ENCODE measurements at regions not wholly inside any gene's neighbourhood (a gene's known extent, or its start where the extent isn't known, plus 50 kb on each side); places are given as distances from the start of the nearest gene placed in this dataset.
"Not testable (repeated sequence)": the region's sequence is repeated elsewhere in the genome, so short reads cannot be mapped to it uniquely, and the experiment has no call there.

GRCh38 chr3:59392116-59392515 lies 342.3 kb upstream of the CFAP20DC start:
- DNase-seq: no peak

- DNase-seq: no peak
Observed at GRCh38 chr3:59391131-59391530, 341.3 kb upstream of the CFAP20DC start.

GRCh38 chr3:59388555-59389270 lies 338.9 kb upstream of the CFAP20DC start:
- no peak for DNase-seq

- DNase-seq: no peak
Observed at GRCh38 chr3:59386165-59386564, 336.3 kb upstream of the CFAP20DC start.

- no peak for DNase-seq
Observed at GRCh38 chr3:59385547-59385946, 335.7 kb upstream of the CFAP20DC start.

GRCh38 chr3:59381282-59381681 lies 331.5 kb upstream of the CFAP20DC start:
- DNase-seq: no peak

GRCh38 chr3:59380146-59380545 lies 330.3 kb upstream of the CFAP20DC start:
- no peak for DNase-seq

GRCh38 chr3:59374818-59375211 lies 325.0 kb upstream of the CFAP20DC start:
- DNase-seq: no peak

- DNase-seq: no peak
Observed at GRCh38 chr3:59374091-59374817, 324.4 kb upstream of the CFAP20DC start.

GRCh38 chr3:59372346-59372745 lies 322.5 kb upstream of the CFAP20DC start:
- no peak for DNase-seq

- DNase-seq: no peak
Observed at GRCh38 chr3:59368900-59369675, 319.3 kb upstream of the CFAP20DC start.

GRCh38 chr3:59367150-59367549 lies 317.3 kb upstream of the CFAP20DC start:
- DNase-seq: no peak

- DNase-seq: no peak
Observed at GRCh38 chr3:59366218-59366617, 316.4 kb upstream of the CFAP20DC start.

- no peak for DNase-seq
Observed at GRCh38 chr3:59364496-59364895, 314.7 kb upstream of the CFAP20DC start.

GRCh38 chr3:59360312-59360711 lies 310.5 kb upstream of the CFAP20DC start:
- DNase-seq: not testable (repeated sequence)

- DNase-seq: no peak
Observed at GRCh38 chr3:59341459-59341858, 291.6 kb upstream of the CFAP20DC start.

- no peak for DNase-seq
Observed at GRCh38 chr3:59339818-59340217, 290.0 kb upstream of the CFAP20DC start.

- no peak for DNase-seq
Observed at GRCh38 chr3:59338934-59339333, 289.1 kb upstream of the CFAP20DC start.

- DNase-seq: no peak
Observed at GRCh38 chr3:59335338-59335737, 285.5 kb upstream of the CFAP20DC start.

GRCh38 chr3:59334585-59334984 lies 284.8 kb upstream of the CFAP20DC start:
- no peak for DNase-seq

- no peak for DNase-seq
Observed at GRCh38 chr3:59327376-59327808, 277.6 kb upstream of the CFAP20DC start.

GRCh38 chr3:59326246-59327024 lies 276.6 kb upstream of the CFAP20DC start:
- DNase-seq: no peak

All from activated naive CD4-positive, alpha-beta T cell treated with anti-CD3 and anti-CD28 coated beads, Interleukin-2, amount 50 U/mL, for 16 hours (primary cell).